Hippocampal formation (tissue), 2 donors: ENCODE measurements at regions not wholly inside any gene's neighbourhood (a gene's known extent, or its start where the extent isn't known, plus 50 kb on each side); places are given as distances from the start of the nearest gene placed in this dataset.
"Not testable (repeated sequence)": the region's sequence is repeated elsewhere in the genome, so short reads cannot be mapped to it uniquely, and the experiment has no call there.

ENCODE experiments used
- DNase-seq, 2 donors: peaks; one replicate each; lab custom pipeline; 2025; lab: John Stamatoyannopoulos, UW

DNA sequence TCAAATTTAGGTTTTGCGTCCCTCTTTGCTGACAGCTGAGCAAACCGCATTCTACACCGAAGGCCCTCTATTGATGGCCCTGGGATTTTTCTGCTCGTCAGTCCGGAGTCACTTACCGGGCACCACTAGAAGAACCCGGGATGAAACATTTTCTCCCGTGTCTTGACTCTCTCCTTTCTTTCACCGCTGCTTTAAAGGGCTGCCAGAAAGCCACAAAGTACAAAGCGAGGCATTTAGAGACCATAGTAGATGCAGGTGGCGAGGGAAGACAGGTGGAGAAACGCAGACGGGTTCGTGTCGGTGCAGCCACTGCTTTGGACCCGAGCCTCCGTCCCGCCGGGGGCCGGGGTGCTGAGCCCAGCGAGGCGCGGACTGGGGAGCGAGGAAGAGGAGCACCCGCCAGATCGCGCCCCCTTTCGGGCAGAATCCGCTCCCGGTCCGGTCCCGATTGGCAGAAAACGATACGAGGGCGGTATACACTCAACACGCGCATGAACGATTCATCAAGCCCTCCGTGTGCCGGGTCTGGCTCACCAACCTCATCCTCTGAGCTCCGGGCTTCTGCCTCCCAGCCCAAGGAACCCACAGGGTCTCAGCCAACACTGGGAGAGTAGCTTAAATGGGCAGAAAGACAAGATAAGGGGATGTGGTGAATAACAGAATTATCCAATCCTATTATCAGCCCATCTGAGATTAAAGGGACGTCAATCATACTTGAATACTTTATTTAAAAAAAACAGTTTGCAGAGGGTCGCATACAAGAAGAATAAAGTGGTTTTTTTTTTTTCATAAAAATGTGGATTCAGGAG lies 84.9 kb downstream of the TRIM27 start:
- peak; percentile 65 to 69 for DNase-seq

DNA sequence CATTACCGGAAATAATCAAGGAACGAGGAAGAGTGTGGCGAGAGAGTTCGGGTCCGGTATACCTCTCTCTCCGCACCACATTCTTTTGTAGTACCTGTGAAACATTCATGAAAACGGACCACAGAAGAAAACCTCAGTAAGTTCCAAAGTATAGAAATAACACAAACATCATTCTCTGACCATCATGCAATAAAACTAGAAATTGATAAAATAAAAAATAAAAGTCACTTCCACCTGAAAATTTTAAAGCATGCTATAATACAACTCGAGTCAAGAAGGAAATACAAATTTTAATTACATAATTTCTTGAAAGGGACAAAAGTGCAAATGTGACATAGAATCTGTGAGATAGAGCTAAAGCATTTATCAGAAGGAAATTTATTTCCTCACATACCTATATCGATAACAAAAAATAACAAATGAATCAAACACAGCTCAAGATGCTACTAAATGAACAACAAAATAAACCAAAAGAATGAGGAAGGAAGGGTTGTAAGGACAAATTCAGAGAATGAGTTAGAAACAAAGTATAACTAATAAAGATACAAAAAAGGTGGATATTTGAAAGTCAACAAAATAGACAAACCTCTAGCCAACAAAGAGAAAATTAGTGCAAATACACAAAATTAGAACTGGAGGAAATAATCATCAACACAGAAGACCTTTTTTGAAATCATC lies 84.2 kb downstream of the TRIM27 start:
- DNase-seq: no peak

DNA sequence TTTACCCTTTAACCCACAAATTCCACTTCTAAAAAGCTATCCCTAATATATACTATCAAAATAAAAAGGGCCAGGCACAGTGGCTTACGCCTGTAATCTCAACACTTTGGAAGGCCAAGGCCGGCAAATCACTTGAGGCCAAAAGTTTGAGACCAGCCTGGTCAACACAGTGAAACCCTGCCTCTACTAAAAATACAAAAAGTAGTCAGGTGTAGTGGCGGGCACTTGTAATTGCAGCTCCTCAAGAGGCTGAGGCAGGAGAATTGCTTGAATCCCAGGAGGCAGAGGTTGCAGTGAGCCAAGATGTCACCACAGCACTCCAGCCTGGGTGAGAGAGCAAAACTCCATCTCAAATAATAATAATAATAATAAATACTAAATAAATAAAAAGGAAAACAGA lies 82.5 kb downstream of the TRIM27 start:
- no peak for DNase-seq

DNA sequence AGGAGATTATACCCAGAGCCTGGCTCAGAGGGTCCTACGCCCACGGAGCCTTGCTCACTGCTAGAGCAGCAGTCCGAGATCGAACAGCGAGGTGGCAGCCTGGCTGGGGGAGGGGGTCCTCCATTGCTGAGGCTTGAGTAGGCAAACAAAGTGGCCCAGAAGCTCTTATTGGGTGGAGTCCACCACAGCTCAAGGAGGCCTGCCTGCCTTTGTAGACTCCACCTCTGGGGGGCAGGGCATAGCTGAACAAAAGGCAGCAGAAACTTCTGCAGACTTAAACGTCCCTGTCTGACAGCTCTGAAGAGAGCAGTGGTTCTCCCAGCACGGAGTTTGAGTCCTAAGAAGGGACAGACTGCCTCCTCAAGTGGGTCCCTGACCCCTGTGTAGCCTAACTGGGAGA lies 75.0 kb downstream of the TRIM27 start:
- not testable (repeated sequence) for DNase-seq
